Ureter (tissue), 1 donor: ENCODE measurements at regions not wholly inside any gene's neighbourhood (a gene's known extent, or its start where the extent isn't known, plus 50 kb on each side); places are given as distances from the start of the nearest gene placed in this dataset.
"Not testable (repeated sequence)": the region's sequence is repeated elsewhere in the genome, so short reads cannot be mapped to it uniquely, and the experiment has no call there.

Experiments
- DNase-seq: peaks from one replicate; pipeline ENCODE4 v3.0.0-alpha.2; 2020; ENCODE audit warnings: low spot score
- donor health status: DM: yes; HTN: yes; CAD: no.

GRCh38 chr12:131539381-131539780 is 171.5 kb upstream of the SFSWAP start:
- no peak for DNase-seq

GRCh38 chr12:131540138-131540623 is 170.7 kb upstream of the SFSWAP start:
- DNase-seq = no peak

- not testable (repeated sequence) for DNase-seq
Observed at GRCh38 chr12:131541512-131541911, 169.4 kb upstream of the SFSWAP start.

GRCh38 chr12:131542351-131542750 is 168.5 kb upstream of the SFSWAP start:
- DNase-seq = no peak

- DNase-seq = no peak
Observed at GRCh38 chr12:131543040-131543439, 167.8 kb upstream of the SFSWAP start.

- no peak for DNase-seq
Observed at GRCh38 chr12:131547555-131547954, 163.3 kb upstream of the SFSWAP start.

- no peak for DNase-seq
Observed at GRCh38 chr12:131550121-131550520, 160.8 kb upstream of the SFSWAP start.

- DNase-seq = no peak
Observed at GRCh38 chr12:131551675-131552491, 159.0 kb upstream of the SFSWAP start.

- DNase-seq = no peak
Observed at GRCh38 chr12:131552492-131552863, 158.4 kb upstream of the SFSWAP start.

GRCh38 chr12:131553096-131553777 is 157.7 kb upstream of the SFSWAP start:
- no peak for DNase-seq

- DNase-seq = no peak
Observed at GRCh38 chr12:131555197-131555846, 155.6 kb upstream of the SFSWAP start.

- DNase-seq = no peak
Observed at GRCh38 chr12:131555866-131556265, 155.0 kb upstream of the SFSWAP start.

GRCh38 chr12:131557078-131557709 is 153.7 kb upstream of the SFSWAP start:
- DNase-seq = no peak

GRCh38 chr12:131559517-131560516 is 151.1 kb upstream of the SFSWAP start:
- no peak for DNase-seq

GRCh38 chr12:131561051-131561450 is 149.8 kb upstream of the SFSWAP start:
- no peak for DNase-seq

GRCh38 chr12:131561891-131562684 is 148.8 kb upstream of the SFSWAP start:
- no peak for DNase-seq

GRCh38 chr12:131564138-131564727 is 146.7 kb upstream of the SFSWAP start:
- not testable (repeated sequence) for DNase-seq

GRCh38 chr12:131564845-131565244 is 146.0 kb upstream of the SFSWAP start:
- DNase-seq = no peak

- DNase-seq = no peak
Observed at GRCh38 chr12:131565267-131566015, 145.4 kb upstream of the SFSWAP start.
